ENCODE measurements at regions not wholly inside any gene's neighbourhood (a gene's known extent, or its start where the extent isn't known, plus 50 kb on each side); places are given as distances from the start of the nearest gene placed in this dataset.

DNA sequence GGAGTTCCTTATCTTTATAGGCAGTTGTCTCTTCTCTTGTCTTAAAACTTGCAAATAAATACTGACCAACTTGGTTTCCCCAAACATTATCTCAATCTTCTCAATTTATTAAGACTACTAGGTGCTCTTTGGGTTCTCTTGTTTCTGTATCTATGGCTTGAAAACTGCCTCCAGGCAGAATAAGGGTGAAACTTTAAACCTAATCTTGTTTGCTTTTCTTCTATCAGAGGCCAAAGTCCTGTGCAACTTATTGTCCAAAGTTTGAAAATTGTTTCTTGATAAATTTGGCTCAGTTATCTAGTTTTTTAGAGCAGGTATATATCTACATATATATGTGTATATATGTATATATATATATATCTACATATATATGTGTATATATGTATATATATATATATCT lies 110.1 kb upstream of the ANO5 start:
- no peak overlapping the region for H3K4me3 ChIP-seq
- intact Hi-C loops (cut with DNase I): no loop called here
- H3K9me3 ChIP-seq: peaks cover 0 to 17% (median 0%) of the 10 kb centered on the region in 12 donors
- peaks cover 0 to 10% (median 0%) of the 10 kb centered on the region in 12 donors for H3K4me1 ChIP-seq
- H3K36me3 ChIP-seq: no peaks in the 10 kb centered on the region
- TF ChIP-seq, protein P1, sequence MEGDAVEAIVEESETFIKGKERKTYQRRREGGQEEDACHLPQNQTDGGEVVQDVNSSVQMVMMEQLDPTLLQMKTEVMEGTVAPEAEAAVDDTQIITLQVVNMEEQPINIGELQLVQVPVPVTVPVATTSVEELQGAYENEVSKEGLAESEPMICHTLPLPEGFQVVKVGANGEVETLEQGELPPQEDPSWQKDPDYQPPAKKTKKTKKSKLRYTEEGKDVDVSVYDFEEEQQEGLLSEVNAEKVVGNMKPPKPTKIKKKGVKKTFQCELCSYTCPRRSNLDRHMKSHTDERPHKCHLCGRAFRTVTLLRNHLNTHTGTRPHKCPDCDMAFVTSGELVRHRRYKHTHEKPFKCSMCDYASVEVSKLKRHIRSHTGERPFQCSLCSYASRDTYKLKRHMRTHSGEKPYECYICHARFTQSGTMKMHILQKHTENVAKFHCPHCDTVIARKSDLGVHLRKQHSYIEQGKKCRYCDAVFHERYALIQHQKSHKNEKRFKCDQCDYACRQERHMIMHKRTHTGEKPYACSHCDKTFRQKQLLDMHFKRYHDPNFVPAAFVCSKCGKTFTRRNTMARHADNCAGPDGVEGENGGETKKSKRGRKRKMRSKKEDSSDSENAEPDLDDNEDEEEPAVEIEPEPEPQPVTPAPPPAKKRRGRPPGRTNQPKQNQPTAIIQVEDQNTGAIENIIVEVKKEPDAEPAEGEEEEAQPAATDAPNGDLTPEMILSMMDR (IDR thresholded peaks at IDR 0.05): no peak
- TF ChIP-seq POLR2A (IDR thresholded peaks at IDR 0.05): no peak
- no peaks in the 10 kb centered on the region for H3K27me3 ChIP-seq
- DNase-seq (no peak), ATAC-seq (no peak)
- no peak overlapping the region for H3K27ac ChIP-seq

DNA sequence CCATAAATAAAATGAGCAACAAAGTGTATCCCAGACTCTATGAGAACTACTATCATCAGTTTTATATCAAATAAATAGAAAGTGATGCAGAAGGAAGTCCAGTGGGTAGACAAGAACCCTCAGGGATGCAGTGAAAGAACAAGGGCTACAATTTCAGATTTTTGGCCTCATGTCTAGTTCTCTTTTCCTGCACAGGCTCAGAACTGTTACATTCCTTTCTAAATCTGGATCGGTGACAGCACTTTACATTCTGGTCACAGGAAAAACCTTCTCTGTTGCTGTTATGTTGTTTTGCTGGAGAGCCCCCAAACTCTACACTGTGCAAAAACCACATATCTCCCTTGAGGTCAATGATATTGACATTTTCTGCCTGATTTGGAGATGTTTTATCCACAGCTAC lies 108.8 kb upstream of the ANO5 start:
- Histone ChIP-seq H3K36me3 (no peaks in the 10 kb centered on the region), H3K9me3 (peaks cover 0 to 17% (median 0%) of the 10 kb centered on the region in 12 donors), H3K27ac (no peak overlapping the region), H3K4me1 (peaks cover 0 to 7% (median 0%) of the 10 kb centered on the region in 12 donors), H3K4me3 (no peak overlapping the region), H3K27me3 (no peaks in the 10 kb centered on the region)
- TF ChIP-seq, protein P1 (IDR thresholded peaks at IDR 0.05): no peak
- no peak for TF ChIP-seq POLR2A (IDR thresholded peaks at IDR 0.05)
- DNase-seq (no peak), ATAC-seq (peak in 2 of 4 donors; percentile 25 to 34)
- intact Hi-C loops (cut with DNase I): no loop called here
- WGBS, 4 donors: 17 to 30% (median 23%) methylated on average over 1 of the region's 1 CpG

DNA sequence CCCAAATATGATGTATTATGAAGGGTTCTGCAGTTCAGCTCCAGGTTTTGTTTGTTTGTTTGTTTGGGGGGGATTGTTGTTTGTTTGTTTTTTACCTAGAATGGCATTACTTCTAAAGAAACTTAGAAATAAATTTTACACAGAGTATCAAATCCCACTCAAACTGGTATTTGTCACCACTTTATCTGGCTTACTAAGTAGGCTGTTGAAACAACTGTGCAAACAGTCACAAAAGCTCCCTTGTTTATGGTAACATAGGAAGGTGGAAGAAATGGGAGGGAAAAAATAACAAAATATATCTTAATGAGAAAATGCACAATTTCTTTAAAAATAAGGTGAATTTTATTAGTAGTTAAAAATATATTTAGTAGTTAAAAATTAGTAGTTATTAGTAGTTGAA lies 108.3 kb upstream of the ANO5 start:
- no peak for DNase-seq
- H3K9me3 ChIP-seq: peaks cover 0 to 17% (median 0%) of the 10 kb centered on the region in 12 donors
- peaks cover 0 to 4% (median 0%) of the 10 kb centered on the region in 12 donors for H3K4me1 ChIP-seq
- TF ChIP-seq POLR2A (IDR thresholded peaks at IDR 0.05): no peak
- TF ChIP-seq, protein P1 (IDR thresholded peaks at IDR 0.05): no peak
- no peaks in the 10 kb centered on the region for H3K27me3 ChIP-seq
- H3K27ac ChIP-seq: no peak overlapping the region
- H3K4me3 ChIP-seq: no peak overlapping the region
- H3K36me3 ChIP-seq: no peaks in the 10 kb centered on the region
- ATAC-seq: no peak
- intact Hi-C loops (cut with DNase I): no loop called here

DNA sequence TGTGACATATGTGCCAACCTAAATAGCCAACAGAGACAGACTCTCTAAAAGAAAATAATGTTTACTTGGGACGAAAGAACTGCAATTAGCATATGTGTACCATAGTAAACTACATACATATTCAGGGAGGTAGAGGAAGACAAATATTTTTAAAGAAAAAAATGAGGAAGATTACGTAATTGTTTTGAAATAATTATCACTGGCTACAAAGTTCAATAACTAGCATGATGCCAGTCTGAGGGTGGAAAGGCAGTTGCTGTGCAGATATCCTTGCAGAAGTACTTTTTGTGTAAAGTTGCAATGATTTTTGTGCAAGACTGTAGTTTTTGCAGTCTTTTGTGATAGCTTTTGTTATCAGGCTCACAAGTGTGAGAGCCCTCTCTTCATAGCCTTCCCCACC lies 103.3 kb upstream of the ANO5 start:
- TF ChIP-seq, protein P1 (IDR thresholded peaks at IDR 0.05): no peak
- TF ChIP-seq POLR2A (IDR thresholded peaks at IDR 0.05): no peak
- no peaks in the 10 kb centered on the region for H3K4me1 ChIP-seq
- no peaks in the 10 kb centered on the region for H3K27me3 ChIP-seq
- no peak overlapping the region for H3K4me3 ChIP-seq
- 80 to 88% (median 83%) methylated on average over 2 of the region's 2 CpGs for WGBS, 4 donors
- no peaks in the 10 kb centered on the region for H3K9me3 ChIP-seq
- H3K27ac ChIP-seq: no peak overlapping the region
- H3K36me3 ChIP-seq: no peaks in the 10 kb centered on the region
- intact Hi-C loops (cut with DNase I): no loop called here
- DNase-seq (no peak), ATAC-seq (no peak)

All from heart left ventricle (tissue), 16 donors.